NCI-H82 treated with DMSO at 0.1 percent for 48 hours (cell line): ENCODE measurements at regions not wholly inside any gene's neighbourhood (a gene's known extent, or its start where the extent isn't known, plus 50 kb on each side); places are given as distances from the start of the nearest gene placed in this dataset.

Source experiments
- DNase-seq: peaks from one replicate; lab custom pipeline; 2025; ENCODE audit not compliant: unreplicated experiment; lab: John Stamatoyannopoulos, UW

DNA sequence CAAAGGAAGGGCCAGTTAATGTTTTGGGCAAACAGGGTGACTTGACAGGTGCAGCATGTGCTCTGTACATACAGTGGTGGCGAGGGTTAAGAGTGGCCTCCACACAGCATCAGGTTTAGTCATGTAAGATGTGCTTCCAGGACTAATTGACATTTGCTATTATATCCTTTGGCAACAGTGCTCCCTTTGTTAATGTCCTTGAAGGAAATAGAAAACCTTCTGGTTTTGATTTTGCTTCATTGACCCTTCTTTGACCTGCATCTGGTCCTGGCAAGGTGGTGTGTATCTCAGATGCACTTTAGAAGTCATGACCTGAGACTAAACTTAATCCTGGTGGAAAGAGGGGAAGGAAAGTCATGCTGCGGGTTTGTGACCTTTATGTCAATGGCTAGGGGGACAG is 440.0 kb downstream of the ENC1 start:
- no peak for DNase-seq

DNA sequence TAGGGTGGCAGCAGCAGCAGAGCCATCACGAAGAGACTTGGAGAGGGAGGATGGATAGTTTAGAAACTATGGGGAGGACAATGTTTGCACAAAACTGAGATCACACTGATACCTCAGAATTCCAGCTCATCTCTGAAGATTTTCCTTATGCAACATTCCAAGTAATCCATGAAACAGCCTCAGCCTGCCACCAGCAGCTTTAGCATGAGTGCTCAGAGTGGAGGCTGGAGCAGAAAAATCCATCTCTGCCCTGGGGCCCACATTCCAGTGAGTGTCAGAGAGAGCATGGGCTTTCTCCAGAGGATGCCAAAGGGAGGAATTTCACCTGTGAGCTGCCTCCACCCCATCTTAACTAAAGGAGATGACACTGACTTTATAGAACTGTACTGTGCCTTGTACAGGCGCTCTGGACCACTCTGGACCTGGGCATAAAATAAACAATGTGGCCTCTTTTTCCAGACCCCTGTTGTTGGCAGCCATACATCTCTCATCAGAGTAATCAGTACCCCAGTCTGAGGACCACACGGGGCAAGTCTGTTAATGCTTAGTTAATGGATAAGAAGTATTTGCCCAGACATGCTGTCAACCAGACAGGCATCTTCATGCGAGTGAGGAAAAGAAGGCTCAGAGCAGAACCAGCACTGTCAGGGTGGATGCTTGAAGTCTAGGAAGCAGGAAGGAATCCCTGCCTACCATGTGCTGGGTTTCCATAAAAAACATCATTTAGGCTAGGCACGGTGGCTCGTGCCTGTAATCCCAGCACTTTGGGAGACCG is 440.9 kb downstream of the ENC1 start:
- no peak for DNase-seq

DNA sequence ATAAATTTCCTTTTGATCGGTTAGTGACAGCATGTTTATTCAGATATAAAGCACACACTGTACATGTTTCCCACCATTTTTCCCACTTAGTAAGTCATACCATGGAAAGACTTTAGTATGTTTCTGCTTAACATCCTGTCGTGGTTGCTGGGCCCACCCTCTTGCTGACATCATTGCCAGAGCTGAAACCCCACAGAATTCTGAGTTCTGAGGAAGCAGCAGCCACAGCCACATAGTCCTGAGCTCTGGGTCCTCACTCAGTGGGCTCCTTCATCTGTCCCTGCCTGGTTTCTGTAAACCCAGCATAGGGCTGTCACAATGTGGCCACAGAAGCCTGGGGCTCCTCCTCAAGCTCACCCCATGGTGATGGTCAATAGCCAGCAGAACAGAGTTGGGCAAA is 441.5 kb downstream of the ENC1 start:
- DNase-seq, result no peak

DNA sequence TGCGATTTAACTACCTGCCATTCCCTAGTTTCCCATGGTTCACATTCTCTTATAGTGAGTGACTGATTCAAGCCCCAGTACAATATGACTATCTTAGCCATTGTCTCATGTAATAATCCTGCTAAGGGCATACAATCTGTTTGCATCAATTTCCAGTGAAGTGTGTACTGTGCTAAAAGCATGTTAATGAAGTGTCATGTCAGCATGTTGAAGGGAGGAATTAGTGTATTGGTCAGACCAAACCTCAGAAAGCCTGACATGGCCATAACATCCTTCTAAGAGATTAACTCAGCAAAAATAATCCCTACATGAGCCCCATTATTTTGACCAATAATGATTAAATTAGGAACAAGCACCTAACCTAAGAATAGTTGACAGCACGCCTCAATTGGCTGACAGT is 442.4 kb downstream of the ENC1 start:
- no peak for DNase-seq

DNA sequence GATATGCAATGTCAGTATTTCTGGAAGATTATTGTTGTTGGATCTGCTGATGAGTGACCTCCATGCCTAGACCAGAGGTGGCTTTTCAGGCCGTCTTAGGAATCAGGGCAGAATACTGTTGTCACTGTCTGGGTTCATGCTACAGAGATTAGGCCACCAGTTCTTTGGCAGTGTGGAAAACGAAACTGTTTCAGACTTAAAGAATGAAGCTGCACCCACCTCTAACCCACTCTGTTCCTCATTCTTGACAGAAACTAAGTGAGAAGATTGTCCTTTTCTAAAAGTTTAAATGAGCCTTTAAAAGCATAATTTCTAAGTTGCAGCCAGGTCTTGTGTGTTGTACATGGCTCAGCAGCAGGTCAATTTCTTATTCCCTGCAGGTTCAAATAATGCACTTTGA is 444.3 kb downstream of the ENC1 start:
- DNase-seq, result no peak

DNA sequence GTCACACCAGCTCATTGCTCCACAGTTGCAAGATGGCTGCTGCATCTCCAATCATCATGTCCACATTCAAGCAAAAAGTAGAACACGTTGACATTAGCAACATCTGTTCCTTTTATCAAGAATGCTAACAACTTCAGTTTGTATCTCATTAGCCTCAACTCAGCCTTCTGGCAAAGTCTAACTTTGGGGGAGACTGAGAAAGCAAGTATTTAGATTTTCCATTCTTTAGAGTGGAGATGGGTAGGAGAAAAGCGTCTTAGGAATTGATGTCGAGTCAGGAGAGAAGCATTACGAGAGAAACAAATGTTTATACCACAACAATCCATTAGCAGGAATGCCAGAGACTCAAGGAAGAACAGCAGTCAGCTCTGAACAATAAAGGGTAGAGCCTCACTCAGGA is 446.3 kb downstream of the ENC1 start:
- no peak for DNase-seq

DNA sequence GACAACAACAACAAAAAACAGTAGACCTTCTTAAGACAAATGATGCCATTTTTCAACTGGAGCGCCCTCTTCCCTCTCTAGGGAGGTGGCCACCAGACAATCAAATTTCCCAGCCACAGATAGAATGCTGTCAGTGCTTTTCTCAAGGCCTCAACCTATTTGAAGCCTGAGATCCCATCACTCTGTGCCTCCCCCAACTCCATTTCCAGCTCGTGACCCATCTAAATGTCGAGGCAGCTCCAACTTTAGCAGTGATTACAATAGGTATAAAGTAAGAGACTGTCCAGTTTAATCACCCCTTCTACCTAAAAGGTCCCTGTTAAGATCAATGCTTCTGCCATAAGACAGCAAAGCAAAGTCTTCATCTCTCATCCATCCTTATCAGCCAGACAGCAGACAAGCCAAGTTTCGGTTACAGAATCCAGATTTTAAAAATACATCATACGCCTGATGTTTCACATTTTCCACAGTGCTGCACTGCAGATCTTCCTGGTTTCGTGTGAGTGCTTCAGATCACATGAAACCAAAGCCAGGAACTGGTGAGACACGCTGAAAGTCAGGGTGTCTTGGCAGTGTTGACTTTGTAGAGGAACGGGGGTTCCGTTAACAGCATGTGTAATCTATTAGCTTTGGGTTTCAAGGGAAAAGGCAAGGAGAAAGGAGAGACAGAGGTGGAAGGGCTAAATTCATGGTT is 447.8 kb downstream of the ENC1 start:
- no peak for DNase-seq

GRCh38 chr5:74188351-74189105 is 452.0 kb downstream of the ENC1 start:
- no peak for DNase-seq

DNA sequence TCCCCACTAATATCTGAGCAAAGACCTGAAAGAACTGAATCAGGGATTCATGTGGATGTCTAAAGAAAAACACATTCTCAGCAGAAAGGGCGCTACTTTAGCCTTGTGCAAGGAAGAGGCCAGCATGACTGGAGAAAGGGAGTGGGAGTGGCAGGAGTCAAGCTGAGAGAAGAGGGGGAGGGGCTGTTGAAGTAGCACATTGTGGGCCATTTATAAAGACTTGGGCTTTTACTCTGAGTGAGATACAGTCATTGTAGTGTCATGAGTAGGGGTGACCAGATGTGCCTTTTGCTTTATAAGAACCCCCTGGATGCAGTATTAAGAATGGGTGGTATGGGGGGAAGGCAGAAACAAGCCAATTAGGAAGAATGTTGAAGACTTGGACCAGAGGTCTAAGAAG is 452.8 kb downstream of the ENC1 start:
- DNase-seq, result peak; percentile 72

DNA sequence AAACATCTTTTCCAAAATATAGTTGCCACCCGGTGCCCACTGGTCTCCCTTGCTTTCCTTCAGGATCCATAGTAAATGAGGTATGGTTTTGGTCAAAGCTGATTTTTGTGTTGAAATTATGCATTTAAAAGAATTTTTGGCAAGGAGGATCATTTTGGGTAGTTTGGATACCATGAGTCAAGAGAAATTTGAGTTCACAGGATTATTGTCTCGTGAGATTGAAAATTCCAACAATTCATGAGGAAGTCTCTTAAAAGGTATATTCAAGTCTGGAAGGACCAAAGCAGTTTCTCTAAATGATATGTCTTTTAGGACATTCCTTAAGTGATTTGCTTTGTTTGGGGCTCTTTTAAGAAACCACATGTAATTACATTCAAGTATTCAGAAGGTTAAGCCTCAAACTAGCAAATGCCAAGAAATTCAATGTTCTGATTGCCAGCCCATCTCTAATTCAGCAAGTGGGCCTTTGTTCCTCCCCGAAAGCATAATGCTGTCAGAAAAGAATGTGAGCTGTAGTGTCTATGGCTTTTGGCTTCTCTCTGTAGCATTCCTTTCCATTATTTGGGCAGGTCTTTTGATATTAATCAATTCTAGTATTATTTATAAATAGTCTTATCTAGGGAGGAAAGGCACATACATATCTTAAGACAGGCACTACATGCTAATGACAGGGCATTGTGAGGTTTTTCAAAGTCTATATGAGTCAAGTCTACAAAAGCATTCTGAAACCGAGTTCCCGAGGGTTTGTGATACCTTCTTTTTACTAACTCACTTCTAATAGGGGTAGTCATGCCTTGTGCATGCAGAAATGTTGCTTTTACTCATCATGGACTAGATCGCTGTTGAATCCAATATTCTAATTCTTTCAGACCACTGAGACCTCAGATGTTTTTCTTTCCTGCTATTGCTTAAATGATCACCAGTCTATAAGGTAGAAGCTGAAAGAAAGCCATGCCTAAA is 453.9 kb downstream of the ENC1 start:
- DNase-seq, result no peak

GRCh38 chr5:74185599-74185998 is 454.9 kb downstream of the ENC1 start:
- DNase-seq, result no peak

DNA sequence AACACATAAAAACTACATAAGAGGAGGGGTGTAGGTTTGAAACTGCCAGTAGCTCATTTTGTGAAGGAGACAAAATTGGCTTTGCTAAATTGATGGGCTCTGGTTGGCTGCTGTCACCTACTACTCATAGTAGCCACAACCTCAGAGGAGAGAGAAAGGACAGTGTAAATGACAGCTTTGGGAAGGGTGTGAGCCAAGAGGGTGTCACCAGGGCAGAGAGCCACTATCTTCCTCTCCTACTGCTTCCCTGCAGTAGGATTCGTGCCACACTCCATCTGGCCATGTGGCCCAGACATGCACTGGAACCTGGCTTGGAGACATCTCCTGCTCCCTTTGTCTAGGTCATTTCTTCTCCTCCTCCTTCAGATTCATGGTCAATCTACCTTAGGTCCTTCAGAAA is 455.9 kb downstream of the ENC1 start:
- DNase-seq, result no peak

DNA sequence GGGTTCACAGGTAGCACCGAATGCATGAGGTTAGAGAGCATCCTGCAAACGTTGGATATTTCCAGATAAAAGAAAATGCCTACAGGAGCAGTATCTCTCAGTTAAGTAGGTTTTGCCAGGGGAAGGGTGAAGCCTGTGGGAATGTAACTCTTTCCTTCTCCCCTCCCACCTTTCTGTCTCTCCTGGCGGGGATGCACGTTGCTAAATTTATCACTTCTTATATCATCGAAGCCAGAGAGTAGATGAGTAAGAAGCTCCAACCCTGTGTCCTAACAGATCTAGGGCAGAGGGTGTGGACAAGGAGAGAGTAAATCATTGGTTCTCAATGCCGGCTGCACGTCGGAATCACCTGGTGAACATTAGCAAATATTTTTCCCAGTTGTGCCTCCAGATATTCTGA is 457.5 kb downstream of the ENC1 start:
- DNase-seq, result no peak

- DNase-seq, result no peak
Observed at GRCh38 chr5:74182603-74183002, 457.9 kb downstream of the ENC1 start.

- no peak for DNase-seq
Observed at GRCh38 chr5:74179701-74180100, 460.8 kb downstream of the ENC1 start.

- no peak for DNase-seq
Observed at GRCh38 chr5:74179179-74179578, 461.3 kb downstream of the ENC1 start.

- no peak for DNase-seq
Observed at GRCh38 chr5:74177961-74178360, 462.6 kb downstream of the ENC1 start.

GRCh38 chr5:74174366-74174765 is 466.2 kb downstream of the ENC1 start:
- DNase-seq, result no peak

- DNase-seq, result no peak
Observed at GRCh38 chr5:74173665-74174064, 466.9 kb downstream of the ENC1 start.

- DNase-seq, result no peak
Observed at GRCh38 chr5:74173241-74173640, 467.3 kb downstream of the ENC1 start.

GRCh38 chr5:74169701-74170100 is 470.8 kb downstream of the ENC1 start:
- no peak for DNase-seq
